ENCODE measurements at regions not wholly inside any gene's neighbourhood (a gene's known extent, or its start where the extent isn't known, plus 50 kb on each side); places are given as distances from the start of the nearest gene placed in this dataset.

DNA sequence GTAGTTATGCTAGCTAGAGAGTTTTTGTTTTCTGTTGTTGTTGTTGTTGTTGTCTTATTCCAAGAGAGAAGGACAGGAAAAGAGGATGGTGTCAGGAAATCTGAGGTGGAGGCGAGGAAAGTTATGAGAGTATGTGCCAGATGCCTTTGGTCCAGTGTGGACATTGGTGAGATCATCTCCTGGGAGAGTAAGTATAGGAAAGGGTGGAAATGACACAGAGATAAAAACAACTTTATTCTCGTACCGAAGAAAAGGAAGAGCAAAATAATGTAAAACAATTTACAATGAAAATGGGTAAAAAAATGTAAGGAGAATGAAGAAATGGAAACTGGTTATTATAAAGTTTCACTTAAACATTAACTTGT, 97.4 kb upstream of the ADGRL2 start:
- Histone ChIP-seq H3K4me3 (no peak overlapping the region), H3K27me3 (no peaks in the 10 kb centered on the region), H3K4me1 (no peaks in the 10 kb centered on the region), H3K9me3 (no peaks in the 10 kb centered on the region), H3K36me3 (no peaks in the 10 kb centered on the region), H3K27ac (no peak overlapping the region)
- TF ChIP-seq POLR2A (IDR thresholded peaks at IDR 0.05) = no peak
- TF ChIP-seq, protein P1, sequence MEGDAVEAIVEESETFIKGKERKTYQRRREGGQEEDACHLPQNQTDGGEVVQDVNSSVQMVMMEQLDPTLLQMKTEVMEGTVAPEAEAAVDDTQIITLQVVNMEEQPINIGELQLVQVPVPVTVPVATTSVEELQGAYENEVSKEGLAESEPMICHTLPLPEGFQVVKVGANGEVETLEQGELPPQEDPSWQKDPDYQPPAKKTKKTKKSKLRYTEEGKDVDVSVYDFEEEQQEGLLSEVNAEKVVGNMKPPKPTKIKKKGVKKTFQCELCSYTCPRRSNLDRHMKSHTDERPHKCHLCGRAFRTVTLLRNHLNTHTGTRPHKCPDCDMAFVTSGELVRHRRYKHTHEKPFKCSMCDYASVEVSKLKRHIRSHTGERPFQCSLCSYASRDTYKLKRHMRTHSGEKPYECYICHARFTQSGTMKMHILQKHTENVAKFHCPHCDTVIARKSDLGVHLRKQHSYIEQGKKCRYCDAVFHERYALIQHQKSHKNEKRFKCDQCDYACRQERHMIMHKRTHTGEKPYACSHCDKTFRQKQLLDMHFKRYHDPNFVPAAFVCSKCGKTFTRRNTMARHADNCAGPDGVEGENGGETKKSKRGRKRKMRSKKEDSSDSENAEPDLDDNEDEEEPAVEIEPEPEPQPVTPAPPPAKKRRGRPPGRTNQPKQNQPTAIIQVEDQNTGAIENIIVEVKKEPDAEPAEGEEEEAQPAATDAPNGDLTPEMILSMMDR (IDR thresholded peaks at IDR 0.05) = no peak
- DNase-seq = no peak

DNA sequence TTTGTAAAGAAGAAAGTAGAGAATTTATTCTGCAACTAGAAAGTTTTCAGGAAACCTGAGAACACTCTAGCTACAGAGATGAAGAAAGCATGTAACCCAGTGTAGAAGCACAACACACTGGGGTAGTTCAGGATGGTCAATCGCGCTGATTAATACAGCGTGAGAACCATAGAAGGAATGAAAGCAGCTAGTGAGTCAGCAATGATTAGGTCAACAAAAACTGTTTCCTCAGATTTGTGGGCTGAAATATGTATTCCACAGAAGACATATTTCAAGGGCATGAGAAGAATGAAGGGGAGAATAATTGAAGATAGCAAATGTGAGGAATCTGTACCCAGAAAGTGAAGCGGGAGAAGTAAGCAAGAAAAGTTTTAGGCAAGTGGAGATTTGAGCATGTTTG, 97.8 kb upstream of the ADGRL2 start:
- no peaks in the 10 kb centered on the region for H3K27me3 ChIP-seq
- H3K36me3 ChIP-seq = no peaks in the 10 kb centered on the region
- no peaks in the 10 kb centered on the region for H3K9me3 ChIP-seq
- no peak overlapping the region for H3K4me3 ChIP-seq
- no peak overlapping the region for H3K27ac ChIP-seq
- no peak for DNase-seq
- TF ChIP-seq, protein P1 (IDR thresholded peaks at IDR 0.05) = no peak
- TF ChIP-seq POLR2A (IDR thresholded peaks at IDR 0.05) = no peak
- H3K4me1 ChIP-seq = no peaks in the 10 kb centered on the region

DNA sequence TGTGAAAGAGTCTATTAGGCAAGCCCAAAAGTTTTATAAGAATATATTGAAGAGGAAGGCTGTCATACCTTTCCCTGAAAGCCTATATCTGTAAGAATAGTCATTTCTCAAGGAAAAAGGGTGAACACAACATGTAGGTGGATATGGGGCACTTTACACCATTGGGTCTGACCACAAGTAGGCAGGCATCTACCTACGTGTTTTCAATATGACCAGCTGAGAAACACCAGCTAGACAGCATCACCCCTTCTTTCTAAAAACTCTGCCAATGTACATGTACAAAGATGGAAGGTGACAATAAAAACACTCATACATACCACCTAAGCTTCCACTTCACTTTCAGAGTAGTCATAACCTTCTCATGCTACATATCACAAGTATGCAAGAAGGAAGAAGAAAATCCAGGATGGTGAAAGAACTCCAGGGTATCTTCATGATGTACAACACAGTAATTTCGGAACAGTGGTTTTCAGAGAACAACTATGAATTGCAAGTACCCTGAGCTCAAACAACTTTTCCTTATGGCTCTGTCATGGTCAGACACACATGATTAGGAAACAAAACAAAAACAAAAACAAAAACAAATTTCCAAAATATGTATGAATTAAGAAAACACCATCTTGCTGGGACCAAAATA, 98.5 kb upstream of the ADGRL2 start:
- DNase-seq = no peak
- no peak overlapping the region for H3K27ac ChIP-seq
- TF ChIP-seq POLR2A (IDR thresholded peaks at IDR 0.05) = no peak
- TF ChIP-seq, protein P1 (IDR thresholded peaks at IDR 0.05) = no peak
- H3K36me3 ChIP-seq = no peaks in the 10 kb centered on the region
- H3K9me3 ChIP-seq = no peaks in the 10 kb centered on the region
- no peak overlapping the region for H3K4me3 ChIP-seq
- H3K27me3 ChIP-seq = no peaks in the 10 kb centered on the region
- H3K4me1 ChIP-seq = no peaks in the 10 kb centered on the region

DNA sequence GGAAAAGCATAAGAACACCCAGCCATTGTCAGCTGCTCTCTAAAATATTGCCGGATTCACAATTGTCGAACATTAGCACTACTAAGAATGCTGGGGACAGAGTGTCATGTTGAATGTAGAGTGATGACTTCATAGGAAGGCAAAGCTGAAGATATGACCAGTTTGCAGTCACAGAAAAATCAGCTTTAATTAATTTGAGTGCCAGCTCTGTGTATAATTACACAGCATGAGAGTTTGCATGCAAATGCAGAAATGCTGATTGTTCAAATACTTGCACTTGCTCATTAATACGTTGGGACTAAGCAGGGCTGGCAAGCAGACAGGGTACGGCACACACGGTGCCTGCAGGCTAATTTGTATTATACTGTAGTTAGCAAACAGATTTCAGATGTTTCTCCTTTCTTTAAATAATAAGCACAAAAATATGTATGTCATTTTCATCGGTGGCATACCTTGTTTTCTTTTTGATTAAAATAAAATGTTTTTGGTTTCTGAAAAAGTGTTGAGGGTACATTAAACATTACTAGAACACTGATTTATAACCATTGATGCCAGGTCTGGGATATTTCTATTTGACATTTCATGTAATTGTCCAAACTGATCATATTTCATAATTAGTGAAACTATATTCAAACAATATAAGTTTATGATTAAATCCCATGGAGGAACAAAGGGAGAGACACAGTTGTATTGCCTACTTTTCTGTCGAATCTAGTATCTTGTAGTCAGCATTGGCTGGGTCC, 99.8 kb upstream of the ADGRL2 start:
- no peaks in the 10 kb centered on the region for H3K4me1 ChIP-seq

DNA sequence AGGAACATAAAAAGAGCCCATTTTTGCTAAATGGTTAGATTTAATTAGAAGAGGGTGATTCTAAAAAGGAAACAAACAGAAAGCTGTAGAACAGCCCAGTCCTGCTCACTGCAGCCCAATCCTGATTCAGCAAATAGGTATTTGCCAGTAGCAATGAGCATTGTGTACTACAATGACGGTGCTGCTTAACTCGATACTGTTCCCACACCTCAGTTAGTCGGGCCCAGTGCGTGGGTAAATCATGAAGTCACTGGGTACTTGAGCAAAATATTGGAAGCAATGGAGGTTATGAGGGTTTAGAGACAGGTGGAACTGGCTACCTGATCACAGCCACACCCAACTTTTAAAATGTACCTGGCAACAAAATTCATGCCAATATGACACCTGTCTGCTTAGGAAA, 101.5 kb upstream of the ADGRL2 start:
- H3K36me3 ChIP-seq = no peaks in the 10 kb centered on the region
- no peak for TF ChIP-seq POLR2A (IDR thresholded peaks at IDR 0.05)
- TF ChIP-seq, protein P1 (IDR thresholded peaks at IDR 0.05) = no peak
- no peak for DNase-seq
- no peak overlapping the region for H3K4me3 ChIP-seq
- no peaks in the 10 kb centered on the region for H3K4me1 ChIP-seq
- H3K27me3 ChIP-seq = no peaks in the 10 kb centered on the region
- no peak overlapping the region for H3K27ac ChIP-seq
- H3K9me3 ChIP-seq = no peaks in the 10 kb centered on the region

More for the DNA sequence above, 99.8 kb upstream of the ADGRL2 start:
- no peaks in the 10 kb centered on the region for H3K9me3 ChIP-seq
- no peaks in the 10 kb centered on the region for H3K27me3 ChIP-seq
- no peaks in the 10 kb centered on the region for H3K36me3 ChIP-seq
- no peak overlapping the region for H3K4me3 ChIP-seq
- TF ChIP-seq, protein P1 (IDR thresholded peaks at IDR 0.05) = no peak
- no peak for TF ChIP-seq POLR2A (IDR thresholded peaks at IDR 0.05)
- no peak for DNase-seq
- H3K27ac ChIP-seq = no peak overlapping the region
